Tibial artery (tissue), 4 donors: ENCODE measurements at regions not wholly inside any gene's neighbourhood (a gene's known extent, or its start where the extent isn't known, plus 50 kb on each side); places are given as distances from the start of the nearest gene placed in this dataset.
A peak's percentile ranks its signal among the peaks of the same experiment; 100 is the strongest.
"Not testable (repeated sequence)": the region's sequence is repeated elsewhere in the genome, so short reads cannot be mapped to it uniquely, and the experiment has no call there.

Source experiments
- DNase-seq, 2 donors: peaks; one replicate each; pipeline ENCODE4 v3.0.0-alpha.2; 2019
- H3K27ac ChIP-seq, 2 donors: fragments of 200-600 bp; sonication (generic) in 1 of 2; 1 replicate in 1 of 2; 2 replicates in 1 of 2; pipeline ENCODE4 v1.5.1; 2018 to 2019; ENCODE audit warnings: mild to moderate bottlenecking in 1 of 2
- H3K27me3 ChIP-seq, 2 donors: fragments of 200-600 bp; sonication (generic) in 1 of 2; one replicate each; pipeline versions ENCODE4 v1.5.1 to v1.6.0; 2016 to 2019
- H3K36me3 ChIP-seq, 3 donors: fragments of 200-600 bp; sonication (generic) in 2 of 3; one replicate each; pipeline ENCODE4 v1.5.1; 2016 to 2019; ENCODE audit warnings: mild to moderate bottlenecking in 2 of 3
- H3K4me1 ChIP-seq, 4 donors: fragments of 200-600 bp; sonication (generic) in 2 of 4; 1 replicate in 3 of 4; 2 replicates in 1 of 4; pipeline ENCODE4 v1.5.1; 2016 to 2019
- H3K4me3 ChIP-seq, 2 donors: fragments of 200-600 bp; sonication (generic) in 1 of 2; 1 replicate in 1 of 2; 2 replicates in 1 of 2; pipeline ENCODE4 v1.5.1; 2018 to 2019; ENCODE audit warnings: mild to moderate bottlenecking in 2 of 2
- H3K9me3 ChIP-seq, 3 donors: fragments of 200-600 bp; sonication (generic) in 1 of 3; one replicate each; pipeline ENCODE4 v1.5.1; 2016 to 2019
- intact Hi-C: fragments of 100-400 bp; cut with DNase I; formaldehyde crosslinking; loops from one replicate; pipeline ENCODE4 v1.15.0; 2023; ENCODE audit warnings: low total_unique reads
- TF ChIP-seq, protein P1 (sequence below), 2 experiments: fragments of 200-600 bp in 1 of 2; fragments of 450-650 bp in 1 of 2; IDR thresholded peaks; one replicate each; pipeline ENCODE4 v1.5.1; 2017 to 2019; ENCODE audit warnings: antibody characterized with exemption in 2 of 2, mild to moderate bottlenecking in 1 of 2, moderate library complexity in 1 of 2

GRCh38 chr21:9837946-9838737 lies 683.2 kb upstream of the TPTE start:
- DNase-seq, result no peak
- Histone ChIP-seq H3K4me3 (no peak overlapping the region), H3K36me3 (no peaks in the 10 kb centered on the region), H3K27ac (no peak overlapping the region), H3K4me1 (no peaks in the 10 kb centered on the region), H3K9me3 (peaks cover 0 to 20% (median 0%) of the 10 kb centered on the region in 3 donors), H3K27me3 (no peaks in the 10 kb centered on the region)
- TF ChIP-seq, protein P1, sequence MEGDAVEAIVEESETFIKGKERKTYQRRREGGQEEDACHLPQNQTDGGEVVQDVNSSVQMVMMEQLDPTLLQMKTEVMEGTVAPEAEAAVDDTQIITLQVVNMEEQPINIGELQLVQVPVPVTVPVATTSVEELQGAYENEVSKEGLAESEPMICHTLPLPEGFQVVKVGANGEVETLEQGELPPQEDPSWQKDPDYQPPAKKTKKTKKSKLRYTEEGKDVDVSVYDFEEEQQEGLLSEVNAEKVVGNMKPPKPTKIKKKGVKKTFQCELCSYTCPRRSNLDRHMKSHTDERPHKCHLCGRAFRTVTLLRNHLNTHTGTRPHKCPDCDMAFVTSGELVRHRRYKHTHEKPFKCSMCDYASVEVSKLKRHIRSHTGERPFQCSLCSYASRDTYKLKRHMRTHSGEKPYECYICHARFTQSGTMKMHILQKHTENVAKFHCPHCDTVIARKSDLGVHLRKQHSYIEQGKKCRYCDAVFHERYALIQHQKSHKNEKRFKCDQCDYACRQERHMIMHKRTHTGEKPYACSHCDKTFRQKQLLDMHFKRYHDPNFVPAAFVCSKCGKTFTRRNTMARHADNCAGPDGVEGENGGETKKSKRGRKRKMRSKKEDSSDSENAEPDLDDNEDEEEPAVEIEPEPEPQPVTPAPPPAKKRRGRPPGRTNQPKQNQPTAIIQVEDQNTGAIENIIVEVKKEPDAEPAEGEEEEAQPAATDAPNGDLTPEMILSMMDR (IDR thresholded peaks at IDR 0.05), result no peak
- intact Hi-C loops, result no loop called here

DNA sequence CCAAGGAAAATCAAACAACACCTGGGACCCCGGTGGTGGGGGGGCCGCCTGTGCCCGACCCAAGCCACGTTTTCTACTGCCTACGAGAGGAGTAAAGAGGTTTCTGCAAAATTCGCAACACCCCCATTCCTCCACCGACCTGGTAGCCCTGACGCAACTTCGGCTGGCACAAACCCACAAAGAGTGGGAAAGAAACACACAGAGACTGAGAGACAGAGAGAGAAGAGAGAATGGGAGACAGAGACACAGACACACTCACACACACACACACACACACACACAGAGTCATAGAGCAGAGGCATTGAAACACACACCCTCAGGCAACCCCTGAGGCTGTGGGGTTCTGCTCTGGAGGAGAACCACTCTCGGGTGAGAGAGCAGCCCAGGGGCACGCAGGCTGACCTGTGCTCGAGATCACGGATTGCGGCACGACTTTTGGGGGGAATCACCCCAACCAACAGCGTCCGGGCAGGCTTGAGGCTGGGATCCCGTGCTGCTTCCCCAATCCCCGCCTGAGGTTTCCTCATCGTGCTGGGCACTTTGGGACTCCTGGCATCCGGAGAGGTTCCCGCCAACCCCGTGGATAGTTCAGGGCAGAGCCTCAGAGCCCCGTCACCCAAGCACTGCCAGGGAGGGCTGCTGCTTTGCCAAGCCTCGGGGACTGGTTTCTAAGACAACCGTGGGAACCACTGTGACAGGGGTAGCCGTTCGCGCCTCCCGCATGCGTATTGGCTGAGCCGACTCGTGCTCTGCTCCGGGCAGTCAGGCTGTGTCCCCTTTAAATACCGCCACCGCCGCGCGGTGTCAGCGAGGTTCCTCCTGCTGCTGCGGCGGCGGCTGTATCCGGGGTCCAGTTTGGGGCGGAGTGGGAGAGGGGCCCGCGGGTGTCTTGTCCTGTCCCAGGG lies 682.4 kb upstream of the TPTE start:
- no peaks in the 10 kb centered on the region for H3K4me1 ChIP-seq
- TF ChIP-seq, protein P1 (IDR thresholded peaks at IDR 0.05), result no peak
- H3K9me3 ChIP-seq, result peaks cover 0 to 20% (median 0%) of the 10 kb centered on the region in 3 donors
- H3K36me3 ChIP-seq, result no peaks in the 10 kb centered on the region
- no peak overlapping the region for H3K4me3 ChIP-seq
- H3K27ac ChIP-seq, result no peak overlapping the region
- peak in 1 of 2 donors; percentile 73 for DNase-seq
- intact Hi-C loops, result no loop called here
- no peaks in the 10 kb centered on the region for H3K27me3 ChIP-seq

- DNase-seq, H3K4me1 ChIP-seq, H3K27me3 ChIP-seq, H3K36me3 ChIP-seq, H3K27ac ChIP-seq, H3K4me3 ChIP-seq, H3K9me3 ChIP-seq, intact Hi-C loops: not testable (repeated sequence)
Observed at GRCh38 chr21:9844106-9844505, 677.3 kb upstream of the TPTE start.

DNA sequence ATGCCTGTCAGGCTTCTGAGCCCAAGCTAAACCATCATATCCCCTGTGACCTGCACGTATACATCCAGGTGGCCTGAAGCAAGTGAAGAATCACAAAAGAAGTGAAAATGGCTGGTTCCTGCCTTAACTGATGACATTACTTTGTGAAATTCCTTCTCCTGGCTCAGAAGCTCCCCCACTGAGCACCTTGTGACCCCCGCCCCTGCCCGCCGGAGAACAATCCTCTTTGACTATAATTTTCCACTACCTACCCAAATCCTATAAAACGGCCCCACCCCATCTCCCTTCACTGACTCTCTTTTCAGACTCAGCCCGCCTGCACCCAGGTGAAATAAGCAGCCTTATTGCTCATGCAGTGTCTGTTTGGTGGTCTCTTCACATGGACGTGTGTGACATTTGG lies 673.9 kb upstream of the TPTE start:
- H3K4me3 ChIP-seq, intact Hi-C loops, H3K27ac ChIP-seq, H3K27me3 ChIP-seq, H3K9me3 ChIP-seq, DNase-seq, H3K4me1 ChIP-seq, H3K36me3 ChIP-seq: not testable (repeated sequence)

DNA sequence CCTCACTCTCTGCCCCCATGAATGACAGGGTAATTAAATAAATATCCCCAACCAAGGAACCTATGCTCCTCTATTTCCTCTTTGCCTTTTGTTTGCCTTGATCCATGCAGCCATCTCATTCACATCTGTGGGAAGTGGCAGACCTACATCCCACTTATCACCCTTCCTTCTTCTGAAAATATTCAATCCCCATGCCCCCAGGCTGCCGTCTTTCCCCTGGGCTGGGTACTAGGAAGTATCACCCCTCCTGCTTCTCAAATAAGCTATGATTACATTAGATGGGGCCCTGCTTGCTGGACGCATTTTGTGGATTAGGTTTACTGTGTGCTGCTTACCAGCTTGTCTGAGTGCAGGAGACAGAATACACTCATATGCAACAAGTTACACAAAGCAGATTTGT lies 670.2 kb upstream of the TPTE start:
- intact Hi-C loops, H3K4me1 ChIP-seq, H3K4me3 ChIP-seq, H3K27me3 ChIP-seq, H3K36me3 ChIP-seq, DNase-seq, H3K27ac ChIP-seq, H3K9me3 ChIP-seq: not testable (repeated sequence)

- H3K4me1 ChIP-seq, intact Hi-C loops, H3K4me3 ChIP-seq, H3K9me3 ChIP-seq, H3K36me3 ChIP-seq, H3K27ac ChIP-seq, H3K27me3 ChIP-seq, DNase-seq: not testable (repeated sequence)
Observed at GRCh38 chr21:9851695-9852094, 669.7 kb upstream of the TPTE start.

DNA sequence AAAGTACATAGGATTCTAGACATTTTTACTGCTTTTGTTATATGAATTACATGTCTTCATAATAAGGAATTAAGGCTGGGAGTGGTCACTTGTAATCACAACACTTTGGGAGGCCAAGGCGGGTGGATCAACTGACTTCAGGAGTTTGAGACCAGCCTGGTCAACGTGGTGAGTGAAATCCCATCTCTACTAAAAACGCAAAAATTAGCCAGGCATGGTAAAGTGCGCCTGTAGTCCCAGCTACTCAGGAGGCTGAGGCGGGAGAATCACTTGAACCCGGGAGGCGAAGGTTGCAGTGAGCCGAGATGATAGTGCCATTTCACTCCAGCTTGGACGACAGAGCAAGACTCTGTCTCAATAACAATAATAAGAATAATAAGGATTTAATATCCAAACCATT lies 663.8 kb upstream of the TPTE start:
- H3K9me3 ChIP-seq, H3K4me1 ChIP-seq, H3K27ac ChIP-seq, H3K4me3 ChIP-seq, H3K27me3 ChIP-seq, intact Hi-C loops, H3K36me3 ChIP-seq, DNase-seq: not testable (repeated sequence)

GRCh38 chr21:9859865-9860264 lies 661.5 kb upstream of the TPTE start:
- H3K27me3 ChIP-seq, H3K4me3 ChIP-seq, H3K4me1 ChIP-seq, H3K27ac ChIP-seq, H3K36me3 ChIP-seq, DNase-seq, intact Hi-C loops: not testable (repeated sequence)
- peaks cover 3 to 17% (median 15%) of the 10 kb centered on the region in 3 donors for H3K9me3 ChIP-seq

DNA sequence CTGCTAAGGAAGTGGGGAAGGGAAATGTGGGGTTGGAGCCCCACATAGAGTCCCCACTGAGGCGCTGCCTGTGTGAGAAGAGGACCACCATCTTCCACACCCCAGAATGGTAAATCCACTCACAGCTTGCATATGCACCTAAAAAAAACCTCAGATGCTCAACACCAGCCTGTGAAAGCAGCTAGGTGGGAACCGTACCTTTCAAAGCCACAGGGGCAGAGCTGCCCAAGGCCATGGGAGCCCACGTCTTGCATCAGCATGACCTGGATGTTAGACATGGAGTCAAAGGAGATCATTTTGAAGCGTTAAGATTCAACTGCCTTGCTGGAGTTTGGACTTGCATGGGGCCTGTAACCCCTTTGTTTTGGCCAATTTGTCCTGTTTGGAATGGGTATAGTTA lies 658.9 kb upstream of the TPTE start:
- H3K9me3 ChIP-seq, result peaks cover 3 to 26% (median 25%) of the 10 kb centered on the region in 3 donors
- H3K4me3 ChIP-seq, DNase-seq, H3K36me3 ChIP-seq, intact Hi-C loops, H3K4me1 ChIP-seq, H3K27me3 ChIP-seq, H3K27ac ChIP-seq: not testable (repeated sequence)

- H3K27me3 ChIP-seq, intact Hi-C loops, H3K4me1 ChIP-seq, H3K36me3 ChIP-seq, H3K27ac ChIP-seq, H3K4me3 ChIP-seq, DNase-seq: not testable (repeated sequence)
- H3K9me3 ChIP-seq, result peaks cover 3 to 21% (median 18%) of the 10 kb centered on the region in 3 donors
Observed at GRCh38 chr21:9867815-9868214, 653.6 kb upstream of the TPTE start.

DNA sequence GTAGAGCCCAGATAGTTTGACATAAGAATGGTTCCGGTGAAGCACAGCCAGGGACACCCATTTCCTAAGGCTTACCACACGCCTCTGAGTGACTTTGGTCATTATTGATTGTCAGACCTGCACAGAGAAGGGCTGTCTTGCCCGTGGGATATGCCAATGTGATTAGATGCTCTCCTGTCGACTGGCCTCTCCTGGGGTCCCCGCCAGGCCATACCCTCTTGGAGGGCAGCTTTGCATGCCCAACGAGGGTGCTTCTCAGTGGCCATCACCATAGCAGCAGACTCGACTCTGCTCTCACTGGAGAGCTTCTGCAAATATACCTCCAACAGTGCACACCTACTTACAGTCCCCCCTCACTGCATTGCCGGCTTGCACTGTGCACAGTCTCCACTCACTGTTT lies 648.3 kb upstream of the TPTE start:
- H3K36me3 ChIP-seq, H3K4me1 ChIP-seq, H3K4me3 ChIP-seq, H3K27ac ChIP-seq, H3K9me3 ChIP-seq, H3K27me3 ChIP-seq, DNase-seq, intact Hi-C loops: not testable (repeated sequence)

DNA sequence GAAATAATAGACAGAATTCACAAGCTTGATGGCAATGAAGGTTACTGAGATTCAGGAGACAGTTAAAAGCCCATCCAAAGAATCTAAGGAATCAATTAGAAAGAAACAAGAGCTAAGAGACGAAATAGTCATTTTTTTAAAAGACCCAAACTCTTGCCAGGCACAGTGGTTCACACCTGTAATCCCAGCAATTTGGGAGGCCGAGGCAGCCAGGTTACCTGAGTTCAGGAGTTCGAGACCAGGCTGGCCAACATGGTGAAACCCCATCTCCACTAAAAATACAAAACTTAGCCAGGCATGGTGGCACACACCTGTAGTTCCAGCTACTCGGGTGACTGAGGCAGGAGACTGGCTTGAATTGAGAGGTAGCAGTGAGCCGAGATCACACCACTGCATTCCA lies 647.2 kb upstream of the TPTE start:
- H3K27ac ChIP-seq, intact Hi-C loops, DNase-seq, H3K36me3 ChIP-seq, H3K4me1 ChIP-seq, H3K4me3 ChIP-seq, H3K27me3 ChIP-seq: not testable (repeated sequence)
- H3K9me3 ChIP-seq, result peaks cover 0 to 11% (median 4%) of the 10 kb centered on the region in 3 donors
